KBM-7 (cell line): ENCODE measurements at regions not wholly inside any gene's neighbourhood (a gene's known extent, or its start where the extent isn't known, plus 50 kb on each side); places are given as distances from the start of the nearest gene placed in this dataset.

Experiments used
- DNase-seq: peaks from one replicate; pipeline ENCODE4 v3.0.0-alpha.2; 2015
- in situ Hi-C: fragments of 300-500 bp; cut with MboI; formaldehyde crosslinking; loops from 2 replicates; pipeline ENCODE4 v1.14.3; 2020; ENCODE audit warnings: low sequenced_read_pairs, low pct_unique_long_range_greater_than_20kb, mixed read lengths

DNA sequence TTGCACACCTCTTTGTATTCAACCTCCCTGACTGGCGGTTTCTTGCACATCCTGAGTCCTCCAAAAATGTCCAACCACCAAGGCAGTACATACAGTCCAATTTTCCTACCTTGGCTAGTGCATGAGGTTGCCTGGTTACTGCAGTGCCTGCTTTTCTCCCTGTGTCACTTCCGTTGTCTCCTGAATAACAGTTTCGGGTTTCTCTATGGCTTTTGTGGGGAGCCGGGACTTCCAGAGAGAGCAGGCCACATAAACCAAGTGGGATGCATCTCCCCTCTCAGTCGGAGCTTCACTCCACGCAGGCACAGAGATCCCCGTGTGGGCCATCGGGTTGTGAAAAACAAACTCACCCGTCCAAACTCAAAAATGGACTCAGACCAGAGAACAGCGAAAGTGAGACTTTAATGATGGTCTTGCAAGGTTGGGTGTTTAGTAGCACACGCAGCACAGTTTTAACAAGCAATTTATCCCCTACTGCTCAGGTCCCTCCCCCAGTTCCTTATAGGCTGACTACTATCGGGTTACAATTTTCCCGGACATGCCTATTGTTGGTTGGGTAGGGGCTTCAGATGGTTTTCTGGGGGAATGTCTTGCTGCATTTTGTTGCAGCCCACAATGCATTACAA lies 173.1 kb downstream of the POU4F1 start:
- in situ Hi-C loops, result no loop called here
- no peak for DNase-seq

DNA sequence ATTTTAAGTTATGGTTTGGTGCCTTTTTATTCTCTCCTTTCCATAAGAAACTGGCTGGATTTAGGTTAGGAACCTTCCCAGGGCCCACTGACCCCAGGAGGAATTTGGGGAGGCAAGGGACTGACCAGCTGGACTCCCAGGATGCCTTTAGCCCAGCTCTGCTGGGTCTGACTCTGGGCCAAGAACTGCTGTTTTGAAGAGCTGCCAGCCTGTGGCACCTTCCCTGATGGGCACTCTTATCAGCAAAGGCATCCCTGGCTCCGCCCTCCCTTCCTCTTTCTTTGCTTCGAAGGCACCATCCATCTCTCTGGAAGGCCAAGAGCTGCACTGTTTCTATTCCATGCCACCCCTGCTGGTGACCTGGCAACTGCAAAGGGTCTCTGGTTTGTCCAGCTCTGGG lies 174.7 kb downstream of the POU4F1 start:
- no peak for DNase-seq
- in situ Hi-C loops, result no loop called here

DNA sequence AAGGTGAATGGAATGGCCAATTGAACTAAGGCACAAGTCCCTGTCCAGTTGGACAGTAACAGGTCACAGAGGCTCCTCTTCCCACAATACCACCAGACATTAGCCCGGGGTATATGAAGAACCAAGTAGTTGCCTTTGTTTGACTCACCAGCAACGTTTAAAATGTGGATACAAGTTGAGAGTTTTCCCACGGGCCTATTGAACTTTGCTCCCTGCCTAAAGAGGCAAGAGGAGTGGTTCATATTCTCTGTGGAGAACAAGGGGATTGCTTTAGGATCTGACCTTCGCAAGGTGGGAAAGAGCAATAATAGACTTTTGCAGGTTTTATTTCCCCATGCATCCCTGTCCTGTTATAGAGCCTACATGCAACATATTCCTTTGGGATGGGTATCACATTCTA lies 177.2 kb downstream of the POU4F1 start:
- DNase-seq, result no peak
- in situ Hi-C loops, result no loop called here

DNA sequence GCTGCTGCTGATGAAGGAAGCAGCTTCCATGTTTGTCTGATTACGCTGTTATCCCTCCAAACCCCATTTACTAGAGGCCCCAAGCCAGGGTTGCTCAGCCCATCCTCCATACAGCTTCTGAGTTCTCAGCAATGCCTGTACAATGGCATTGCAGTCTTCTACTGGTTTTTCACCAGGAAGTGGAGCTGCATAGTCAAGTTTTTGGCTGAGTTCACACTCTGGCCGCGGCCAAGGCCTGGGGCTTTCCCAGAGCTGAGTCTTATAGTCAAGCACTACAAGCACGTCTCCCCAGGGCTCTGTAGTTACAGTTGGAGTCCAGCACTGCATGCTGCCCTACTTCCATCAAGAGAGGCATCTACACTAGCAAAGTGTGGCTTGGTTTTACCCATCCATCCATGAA lies 182.5 kb downstream of the POU4F1 start:
- in situ Hi-C loops, result no loop called here
- DNase-seq, result no peak

DNA sequence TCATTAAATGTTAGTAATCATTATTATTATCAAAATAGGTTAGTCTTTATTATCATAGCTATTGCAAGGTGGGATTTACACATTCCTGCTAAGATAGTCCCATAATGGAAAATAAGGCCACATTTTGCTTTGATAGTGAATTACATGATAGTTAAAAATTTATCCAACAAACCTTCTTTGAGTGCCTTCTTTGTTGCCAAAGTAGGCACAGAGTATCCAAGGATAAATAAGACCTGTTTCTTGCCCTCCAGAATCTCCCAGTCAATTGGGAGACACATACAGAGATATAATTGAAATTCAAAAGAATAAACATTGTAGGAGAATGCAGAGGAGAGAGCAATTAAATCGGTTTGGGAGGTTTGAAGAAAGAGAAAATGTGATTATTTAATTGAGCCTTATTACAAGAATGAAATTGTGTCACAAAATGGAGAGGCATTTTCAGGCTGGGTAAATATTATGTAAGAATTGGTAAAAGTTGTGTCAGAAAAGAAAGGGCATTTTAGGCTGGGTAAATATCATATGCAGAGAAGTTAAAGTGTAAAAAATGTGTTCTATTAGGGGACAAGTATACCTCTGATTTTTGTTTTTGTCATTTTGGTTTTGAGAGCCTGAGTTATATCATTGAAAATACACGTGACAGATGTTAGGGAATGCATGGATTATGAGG lies 189.3 kb downstream of the POU4F1 start:
- in situ Hi-C loops, result no loop called here
- no peak for DNase-seq

DNA sequence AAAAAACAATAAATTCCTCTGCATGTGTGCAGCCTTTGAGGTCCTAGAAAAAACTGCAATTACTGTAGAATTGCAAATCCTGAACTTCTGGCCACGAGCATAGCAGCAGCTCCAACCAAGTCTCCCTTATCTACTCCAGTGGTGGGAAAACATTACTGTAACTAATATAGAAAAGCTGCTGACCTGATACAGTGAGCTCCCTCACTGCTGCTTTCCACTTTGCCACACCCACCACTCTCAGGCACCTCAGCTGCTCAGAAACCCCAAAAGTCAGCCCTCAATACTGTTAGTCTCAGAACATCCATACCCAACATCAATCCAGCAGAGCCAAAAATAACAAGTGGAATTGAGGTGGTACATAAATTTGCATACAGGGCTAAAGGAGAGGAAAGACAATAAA lies 192.5 kb downstream of the POU4F1 start:
- no peak for DNase-seq
- in situ Hi-C loops, result no loop called here

DNA sequence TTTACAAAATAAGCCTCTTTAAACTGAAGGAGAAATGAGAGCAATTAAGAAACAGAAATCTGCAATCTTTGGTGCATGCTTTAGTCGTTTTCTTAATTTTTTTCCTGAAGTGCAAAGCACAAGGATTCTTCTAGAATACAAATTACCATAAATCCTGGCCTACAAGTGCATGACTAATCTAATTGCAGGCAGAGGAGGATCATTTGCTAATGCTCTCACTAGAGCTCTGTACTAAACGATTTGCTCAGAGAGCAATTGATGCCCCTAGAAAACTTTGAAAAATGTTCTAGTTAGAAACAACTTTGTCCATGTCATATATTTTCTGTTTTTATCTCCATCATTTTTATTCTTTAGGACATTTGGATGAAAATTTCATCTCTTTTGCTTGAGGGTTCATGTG lies 193.2 kb downstream of the POU4F1 start:
- in situ Hi-C loops, result no loop called here
- no peak for DNase-seq

DNA sequence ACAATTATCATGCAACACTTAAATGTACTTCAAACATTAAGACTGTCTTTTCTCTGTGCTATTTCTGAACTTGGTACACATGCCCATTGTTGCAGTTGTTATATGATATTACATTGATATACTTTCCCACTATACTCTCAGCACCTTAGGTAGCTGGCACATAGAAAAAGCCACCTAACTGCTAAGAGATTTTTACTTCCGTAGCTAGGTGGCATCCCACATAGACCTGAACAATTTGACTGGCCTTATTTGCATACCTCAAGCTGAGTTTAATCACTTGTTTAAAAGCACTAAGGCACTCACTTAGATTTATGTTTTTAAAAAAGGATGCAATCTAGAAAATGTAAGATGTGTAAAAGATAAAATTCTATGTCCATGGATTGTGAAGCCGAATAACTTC lies 194.2 kb downstream of the POU4F1 start:
- no peak for DNase-seq
- in situ Hi-C loops, result no loop called here

DNA sequence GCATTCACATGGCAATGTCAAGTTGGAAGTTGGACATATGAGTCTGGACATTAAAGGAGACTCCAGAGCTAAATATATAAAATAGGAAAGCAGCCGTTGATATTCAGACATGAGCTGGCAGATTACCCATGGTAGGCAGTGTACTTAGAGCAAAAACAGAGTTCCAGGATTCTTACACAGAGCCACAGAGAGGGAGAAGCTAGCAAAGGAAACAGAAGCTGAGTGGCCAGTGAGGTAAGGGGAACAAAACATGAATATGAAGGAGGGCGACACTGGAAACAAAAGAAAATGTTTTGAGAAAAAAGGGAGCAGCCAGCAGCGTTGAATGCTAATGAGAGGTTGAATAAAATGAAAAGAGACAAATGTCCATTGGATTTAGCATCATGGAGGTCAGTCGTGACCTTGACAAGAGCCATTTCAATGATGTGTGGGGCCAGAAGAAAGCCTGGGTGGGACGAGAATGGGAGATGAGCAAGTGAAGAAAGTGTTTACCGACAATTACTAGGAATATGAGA lies 198.4 kb downstream of the POU4F1 start:
- in situ Hi-C loops, result no loop called here
- DNase-seq, result no peak

DNA sequence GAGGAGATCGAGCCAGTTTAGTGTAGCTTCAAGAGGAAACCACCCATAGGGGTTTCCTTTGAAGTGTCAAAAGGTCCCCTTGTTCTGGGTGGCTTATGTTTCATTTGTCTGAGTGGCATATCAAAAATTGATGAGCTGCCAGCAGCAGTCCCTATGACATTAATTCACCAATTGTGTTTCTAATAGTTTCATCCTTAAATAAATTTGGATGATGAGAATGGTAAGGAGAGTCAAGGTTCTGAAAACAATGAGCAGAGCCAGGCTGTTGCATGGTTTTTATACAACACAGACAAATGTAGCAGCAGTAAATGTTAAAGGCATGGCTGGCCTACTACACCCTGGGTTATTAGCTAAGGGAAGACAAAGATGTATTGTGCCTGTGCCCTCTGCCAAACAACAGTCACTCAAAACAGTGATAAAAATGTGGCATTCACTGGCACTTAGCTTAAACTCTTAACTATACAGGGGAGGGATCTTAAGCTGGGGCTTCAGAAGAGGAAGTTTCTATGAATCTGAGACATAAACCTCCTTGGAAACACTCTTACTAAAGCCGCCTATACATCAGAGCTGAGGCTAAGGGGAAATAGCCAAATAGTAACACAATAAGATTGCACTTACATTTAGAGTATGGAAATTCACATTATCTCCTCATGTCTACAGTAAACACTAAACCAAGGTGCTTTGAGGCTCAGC lies 200.5 kb downstream of the POU4F1 start:
- in situ Hi-C loops, result no loop called here
- peak; percentile 28 for DNase-seq

DNA sequence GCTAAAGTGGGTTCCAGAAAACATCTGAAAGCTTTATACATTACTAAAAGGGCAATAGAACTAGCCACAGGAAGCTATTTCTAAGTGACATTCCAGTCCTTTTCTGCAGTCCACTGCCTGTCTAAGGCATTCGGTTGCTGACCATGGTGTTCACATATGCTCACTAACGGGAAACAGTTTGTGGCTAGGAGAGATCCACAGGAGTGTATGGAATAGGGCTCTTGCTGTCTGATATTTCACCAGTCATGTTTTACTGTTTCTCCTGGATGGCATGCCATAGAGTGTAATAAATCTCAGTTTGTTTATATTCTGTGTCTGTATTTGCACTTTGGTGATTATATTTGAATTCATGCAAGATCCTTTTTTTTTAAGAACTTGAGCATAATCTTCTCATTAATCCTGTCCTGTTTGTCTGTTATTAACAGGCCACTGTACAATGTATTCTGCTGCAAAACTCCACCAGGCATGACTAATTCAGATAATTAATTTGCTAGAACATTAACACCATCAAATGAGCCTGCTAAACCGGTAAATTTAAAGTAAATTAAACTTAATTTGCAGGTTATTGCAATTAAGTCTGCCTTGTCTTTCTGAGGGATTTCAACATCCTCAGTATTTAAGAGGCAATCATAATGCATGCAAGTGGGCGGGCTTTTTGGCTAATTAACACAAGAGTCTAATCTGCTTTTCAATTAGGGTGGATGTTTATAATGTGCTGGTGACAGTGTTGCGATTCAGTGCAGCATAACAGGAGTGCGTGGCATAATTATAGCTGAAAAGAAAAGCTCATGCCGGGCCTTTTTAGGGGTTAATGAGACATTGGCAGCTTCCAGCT lies 201.3 kb downstream of the POU4F1 start:
- DNase-seq, result no peak
- in situ Hi-C loops, result no loop called here

DNA sequence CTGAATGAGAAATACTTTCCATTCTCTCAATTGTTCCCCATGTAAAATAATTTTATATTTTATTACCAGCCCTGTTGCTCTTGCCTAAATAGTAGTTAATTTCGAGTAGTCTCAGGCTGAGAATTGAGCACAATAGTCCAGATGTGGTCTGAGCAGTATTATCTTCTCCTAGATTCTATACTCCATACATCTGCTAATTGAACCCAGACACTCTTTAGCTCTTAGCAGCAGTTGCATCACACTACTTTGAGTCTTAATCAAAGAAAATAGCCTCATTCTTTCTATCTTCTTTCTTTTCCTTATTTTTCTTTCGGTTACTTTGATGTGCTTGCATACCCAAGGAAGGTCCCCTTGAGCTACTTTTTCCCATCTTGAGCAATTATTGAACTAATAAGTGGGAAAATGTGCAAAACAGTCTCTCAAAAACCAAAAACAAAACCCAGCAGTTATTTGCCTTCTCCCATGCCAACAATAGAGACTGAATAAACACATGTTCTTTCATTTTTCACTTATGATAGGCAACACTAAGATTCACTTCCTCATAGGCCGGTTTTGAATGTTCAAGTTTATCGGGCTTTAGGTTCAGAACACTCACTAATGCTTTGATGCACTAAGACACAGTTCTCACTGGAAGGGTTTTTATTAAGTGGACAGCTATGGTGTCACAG lies 204.5 kb downstream of the POU4F1 start:
- in situ Hi-C loops, result no loop called here
- no peak for DNase-seq

DNA sequence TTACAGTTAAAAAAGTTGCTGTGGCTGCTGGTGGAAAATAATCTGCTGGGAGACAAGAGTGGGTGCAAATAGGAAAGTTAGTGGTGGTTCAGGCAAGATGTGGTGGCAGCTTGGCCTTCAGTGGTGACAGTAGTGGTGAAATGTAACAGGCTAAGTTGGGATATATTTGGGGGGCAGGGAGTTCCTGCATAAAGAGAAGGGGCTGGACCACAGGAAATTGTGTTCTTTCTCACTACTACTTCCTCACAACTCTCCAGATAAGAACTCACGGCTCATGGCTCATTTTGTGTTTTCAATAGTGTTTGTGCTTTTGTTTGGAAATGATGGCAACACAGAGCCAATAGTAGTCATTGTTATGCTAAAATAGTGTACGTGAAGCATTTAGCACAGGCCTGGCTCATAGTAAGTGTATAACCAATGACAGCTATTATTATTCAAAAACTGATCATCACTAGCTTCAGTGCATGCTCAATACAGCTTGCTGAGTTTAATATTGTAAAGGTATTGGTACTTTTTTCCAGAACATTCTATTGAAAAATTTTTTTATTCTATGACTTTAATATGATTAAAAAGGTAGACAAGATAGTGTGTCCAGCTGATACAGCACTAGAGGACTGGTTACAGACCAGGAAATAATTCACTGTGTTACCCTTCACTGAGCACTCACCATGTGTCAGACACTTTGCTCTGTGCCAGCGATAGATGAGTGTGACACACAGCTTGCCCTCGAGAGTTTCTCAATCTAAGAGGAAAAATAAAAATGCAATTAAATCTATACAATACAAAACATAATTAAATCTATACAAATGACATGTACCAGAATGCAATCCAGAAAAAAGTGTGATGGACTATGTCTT lies 209.8 kb downstream of the POU4F1 start:
- in situ Hi-C loops, result no loop called here
- peak; percentile 26 for DNase-seq

DNA sequence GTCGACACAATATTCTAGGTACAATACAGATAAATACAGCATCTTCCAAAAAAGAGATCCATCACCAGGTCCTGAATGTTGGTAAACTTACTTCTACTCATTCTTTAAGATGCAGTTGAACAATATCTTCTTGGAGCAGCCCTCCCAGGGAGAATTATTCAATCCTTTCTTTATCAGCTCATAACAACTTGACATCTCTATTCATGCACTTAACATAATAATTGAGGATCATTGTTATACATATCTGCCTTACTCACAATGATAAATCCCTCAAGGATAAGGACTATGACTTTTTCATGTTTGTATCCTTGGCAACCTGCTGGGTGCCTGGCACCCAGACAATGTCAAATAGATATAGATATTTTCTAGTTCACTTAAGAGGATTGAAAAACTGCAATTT lies 219.5 kb downstream of the POU4F1 start:
- no peak for DNase-seq
- in situ Hi-C loops, result no loop called here

DNA sequence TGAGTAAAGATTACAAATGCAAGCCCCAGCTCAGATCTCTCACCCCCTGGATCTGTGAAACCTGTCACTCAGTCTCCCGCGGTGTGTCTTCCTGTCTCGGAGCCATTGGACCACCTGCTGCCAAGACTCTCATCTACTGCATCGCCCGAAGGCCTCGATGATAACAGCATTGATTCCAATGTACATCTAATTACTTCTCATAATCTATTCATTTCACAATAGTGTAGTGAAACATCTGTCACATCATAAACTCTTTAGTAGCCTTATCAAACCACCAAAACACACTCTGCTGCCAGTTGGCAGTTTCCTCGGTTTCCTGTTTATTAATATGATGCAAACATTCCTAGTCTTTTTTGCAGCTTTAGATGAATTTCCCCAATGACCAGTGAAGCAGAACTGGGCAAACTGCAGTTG lies 220.3 kb downstream of the POU4F1 start:
- in situ Hi-C loops, result no loop called here
- DNase-seq, result peak; percentile 57

DNA sequence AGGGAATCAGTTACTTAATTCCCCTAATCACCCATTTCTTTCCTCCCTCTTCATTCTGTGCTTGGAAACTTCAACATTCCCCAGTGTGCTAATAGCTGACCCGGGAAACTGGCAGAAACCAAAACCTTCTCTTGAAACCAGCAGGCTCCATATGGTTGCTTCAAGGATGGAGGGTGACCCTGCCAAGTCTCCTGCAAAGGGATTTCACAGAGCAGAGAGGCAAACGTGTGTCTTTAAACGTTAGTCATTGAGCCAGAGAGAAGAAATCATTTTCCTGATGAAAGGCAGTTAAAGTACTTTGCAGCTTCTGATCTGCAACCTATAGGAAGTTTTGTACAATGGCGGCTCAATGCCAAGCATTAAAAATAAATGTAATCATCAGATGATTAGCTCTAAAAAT lies 220.9 kb downstream of the POU4F1 start:
- in situ Hi-C loops, result no loop called here
- no peak for DNase-seq

DNA sequence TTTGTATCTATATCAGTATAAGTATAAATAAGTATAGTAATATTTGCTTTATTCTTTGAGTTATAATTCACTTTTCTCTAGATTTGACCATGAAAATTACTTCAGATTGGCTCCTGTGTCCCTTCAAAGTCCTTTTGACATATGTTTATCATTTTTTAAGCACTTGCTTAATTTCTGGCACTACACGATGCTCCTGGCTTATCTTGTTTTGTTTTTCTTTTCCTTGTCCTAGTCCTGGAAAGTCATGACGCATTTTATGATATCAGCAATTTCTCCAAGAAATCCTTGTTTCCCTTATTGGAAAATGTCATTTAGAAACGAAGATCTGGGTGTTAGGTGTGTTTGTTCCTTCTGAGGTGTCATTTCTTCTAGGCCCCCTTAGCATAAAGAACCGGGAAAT lies 226.5 kb downstream of the POU4F1 start:
- in situ Hi-C loops, result no loop called here
- DNase-seq, result no peak

DNA sequence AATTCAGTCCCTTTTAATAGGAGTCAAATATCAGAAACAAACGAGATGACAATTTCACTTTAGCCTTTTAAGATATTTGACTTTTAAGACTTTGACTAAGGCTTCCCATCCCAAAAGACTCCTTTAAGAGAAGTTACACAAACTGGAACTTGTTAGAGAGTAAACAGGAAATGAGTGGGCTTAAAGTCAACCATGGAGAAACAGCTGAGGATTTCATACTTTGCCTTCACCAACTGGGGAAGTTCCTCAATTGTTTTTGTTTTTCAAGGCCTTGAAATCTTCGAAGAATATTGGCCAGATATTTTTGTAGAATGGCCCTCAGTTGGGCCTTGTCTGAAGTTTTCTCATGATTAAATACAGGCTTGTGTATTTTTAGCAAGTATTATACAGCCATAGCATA lies 227.3 kb downstream of the POU4F1 start:
- DNase-seq, result peak; percentile 24
- in situ Hi-C loops, result no loop called here
